ENCODE measurements at regions not wholly inside any gene's neighbourhood (a gene's known extent, or its start where the extent isn't known, plus 50 kb on each side); places are given as distances from the start of the nearest gene placed in this dataset.

GRCh38 chr6:54440549-54440948 lies 132.3 kb downstream of the TINAG start:
- no peak for DNase-seq (ENCODE audit: low read depth in 4 of 4, low spot score in 3 of 4)

GRCh38 chr6:54441020-54441419 lies 132.8 kb downstream of the TINAG start:
- no peak for DNase-seq (ENCODE audit: low read depth in 4 of 4, low spot score in 3 of 4)

- no peak for DNase-seq (ENCODE audit: low read depth in 4 of 4, low spot score in 3 of 4)
Observed at GRCh38 chr6:54441687-54442248, 133.5 kb downstream of the TINAG start.

GRCh38 chr6:54445207-54445606 lies 137.0 kb downstream of the TINAG start:
- no peak for DNase-seq (ENCODE audit: low read depth in 4 of 4, low spot score in 3 of 4)

- DNase-seq (ENCODE audit: low read depth in 4 of 4, low spot score in 3 of 4), result no peak
Observed at GRCh38 chr6:54448617-54449016, 140.4 kb downstream of the TINAG start.

DNA sequence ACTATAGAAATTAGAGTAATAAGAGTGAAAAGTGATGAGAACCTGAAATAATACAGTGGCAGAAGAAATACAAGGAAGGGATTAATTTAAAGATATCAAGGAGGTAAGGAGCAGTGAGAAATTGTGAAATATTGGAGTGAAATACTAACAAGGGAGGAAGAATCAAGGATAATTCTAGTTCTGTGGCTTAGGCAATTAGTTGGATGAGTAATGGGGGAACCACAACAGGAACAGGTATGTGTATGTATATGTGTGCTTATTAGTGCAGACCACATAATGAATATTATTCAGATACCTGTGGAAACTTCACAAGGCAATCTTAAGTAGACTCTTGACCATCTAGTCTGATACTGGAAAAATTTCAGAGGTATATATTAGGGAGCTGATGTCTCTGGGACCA lies 143.3 kb downstream of the TINAG start:
- no peak for DNase-seq (ENCODE audit: low read depth in 4 of 4, low spot score in 3 of 4)

DNA sequence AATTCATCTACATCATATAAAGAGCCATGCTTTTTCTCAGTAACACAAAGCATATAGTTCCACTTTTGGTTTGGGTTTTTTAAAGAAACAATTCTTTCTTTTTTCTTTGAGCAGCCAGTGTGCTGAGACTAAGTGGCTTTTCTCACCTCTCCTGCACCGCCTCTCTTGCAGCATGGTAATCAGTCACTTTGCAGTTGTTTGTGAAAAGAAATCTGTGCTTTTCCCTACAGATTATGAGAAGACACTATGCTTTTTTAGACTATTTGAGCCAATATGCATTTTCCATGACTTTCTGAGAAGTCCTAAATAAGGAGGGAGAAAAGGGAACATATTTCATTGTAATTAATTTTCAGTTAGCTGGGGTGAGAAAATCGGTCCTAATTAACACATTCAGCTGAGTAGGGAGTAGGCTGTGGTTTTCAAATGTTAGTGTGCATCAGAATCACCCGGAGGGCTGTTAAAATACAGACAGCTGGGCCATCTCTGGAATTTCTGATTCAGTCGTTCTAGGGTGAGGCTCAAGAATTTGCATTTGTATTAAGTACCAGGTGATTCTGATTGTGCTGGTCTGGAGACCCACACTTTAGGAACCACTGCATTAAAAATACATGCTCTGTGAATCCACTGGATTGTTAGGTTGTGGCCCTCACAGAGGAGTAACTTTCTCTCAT lies 155.2 kb downstream of the TINAG start:
- no peak for DNase-seq (ENCODE audit: low read depth in 4 of 4, low spot score in 3 of 4)

DNA sequence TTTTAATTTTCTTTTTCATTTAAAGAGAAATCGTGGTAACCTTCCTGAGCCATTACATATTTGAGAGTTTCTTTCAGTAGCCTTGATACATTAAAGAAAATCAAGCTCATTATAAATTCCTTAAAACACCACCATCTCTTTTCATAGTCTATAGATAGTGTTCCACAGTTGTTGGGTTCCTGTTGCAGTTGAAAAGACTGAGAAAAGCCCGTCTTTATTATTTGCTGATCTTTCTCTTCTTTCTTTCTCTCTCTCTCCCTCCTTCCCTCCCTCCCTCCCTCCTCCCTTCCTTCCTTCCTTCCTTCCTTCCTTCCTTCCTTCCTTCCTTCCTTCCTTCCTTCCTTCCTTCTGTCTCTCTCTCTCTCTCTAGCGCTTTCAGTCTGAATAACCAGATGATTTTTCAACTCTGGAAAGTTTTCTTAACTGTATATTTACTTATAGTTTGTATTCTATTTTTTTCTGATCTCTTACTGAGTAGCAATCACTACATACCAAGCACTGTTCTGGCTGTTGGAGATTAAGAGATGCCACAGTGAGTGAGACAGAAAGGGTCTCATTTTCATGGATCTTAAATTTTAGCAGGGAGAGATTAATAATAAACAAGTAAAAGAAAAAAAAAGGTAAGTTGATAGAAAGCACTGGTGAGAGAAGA lies 157.5 kb downstream of the TINAG start:
- no peak for DNase-seq (ENCODE audit: low read depth in 4 of 4, low spot score in 3 of 4)

DNA sequence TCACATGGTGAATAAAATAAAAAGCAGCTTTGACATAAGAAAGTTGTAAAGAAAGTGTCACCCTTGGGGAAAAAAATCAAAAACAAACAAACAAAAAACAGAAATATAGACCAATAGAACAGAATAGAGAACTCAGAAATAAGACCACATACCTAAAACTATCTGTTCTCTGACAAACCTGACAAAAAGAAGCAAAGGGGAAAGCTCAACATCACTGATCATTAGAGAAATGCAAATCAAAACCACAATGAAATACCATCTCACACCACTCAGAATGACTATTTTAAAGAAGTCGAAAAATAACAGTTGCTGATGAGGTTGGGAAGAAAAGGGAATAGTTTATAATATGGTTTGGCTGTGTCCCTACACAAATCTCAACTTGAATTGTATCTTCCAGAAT lies 159.1 kb downstream of the TINAG start:
- DNase-seq (ENCODE audit: low read depth in 4 of 4, low spot score in 3 of 4), result no peak

GRCh38 chr6:54473328-54473727 lies 165.1 kb downstream of the TINAG start:
- DNase-seq (ENCODE audit: low read depth in 4 of 4, low spot score in 3 of 4), result no peak

- DNase-seq (ENCODE audit: low read depth in 4 of 4, low spot score in 3 of 4), result no peak
Observed at GRCh38 chr6:54474898-54475297, 166.7 kb downstream of the TINAG start.

- no peak for DNase-seq (ENCODE audit: low read depth in 4 of 4, low spot score in 3 of 4)
Observed at GRCh38 chr6:54481091-54481490, 172.8 kb downstream of the TINAG start.

GRCh38 chr6:54491431-54491830 lies 183.2 kb downstream of the TINAG start:
- no peak for DNase-seq (ENCODE audit: low read depth in 4 of 4, low spot score in 3 of 4)

DNA sequence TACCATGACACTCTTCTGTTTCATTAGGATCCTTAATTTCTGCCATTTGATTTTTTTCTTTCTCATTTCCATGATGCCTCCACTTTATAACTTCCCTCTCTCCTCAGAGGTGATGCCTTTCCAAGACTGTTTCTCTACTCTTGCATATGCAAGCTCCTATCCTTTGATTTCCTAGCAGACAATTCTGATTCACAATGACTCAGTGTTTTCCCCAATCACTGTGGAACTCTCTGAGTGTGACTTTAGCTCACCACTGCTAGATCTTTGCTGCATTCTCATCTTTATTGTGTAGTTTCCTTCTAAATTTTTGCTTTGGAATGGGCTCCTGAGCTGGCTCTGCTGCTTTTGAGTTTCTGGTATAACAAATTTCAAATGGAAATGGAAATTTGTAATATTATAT lies 184.9 kb downstream of the TINAG start:
- no peak for DNase-seq (ENCODE audit: low read depth in 4 of 4, low spot score in 3 of 4)

GRCh38 chr6:54503144-54503543 lies 194.9 kb downstream of the TINAG start:
- DNase-seq (ENCODE audit: low read depth in 4 of 4, low spot score in 3 of 4), result no peak

- DNase-seq (ENCODE audit: low read depth in 4 of 4, low spot score in 3 of 4), result no peak
Observed at GRCh38 chr6:54515013-54515412, 206.8 kb downstream of the TINAG start.

DNA sequence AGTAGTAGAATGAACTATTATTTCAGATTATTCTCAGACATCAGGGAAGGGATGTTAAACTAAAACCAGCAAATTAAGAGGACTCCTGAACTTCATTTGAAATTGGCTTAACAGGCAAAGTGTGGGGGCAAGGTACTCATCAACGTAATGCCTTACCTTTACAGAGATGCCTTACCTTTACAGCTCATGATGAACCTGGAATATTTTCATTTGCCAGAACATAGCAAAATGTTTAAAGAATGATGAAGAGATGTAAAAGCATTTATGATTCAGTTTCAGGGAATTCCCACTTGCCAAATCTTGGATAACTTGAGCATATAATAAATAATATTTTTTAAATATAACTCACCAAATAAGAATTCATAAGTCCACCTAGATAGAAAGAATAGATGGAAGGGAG lies 207.5 kb downstream of the TINAG start:
- no peak for DNase-seq (ENCODE audit: low read depth in 4 of 4, low spot score in 3 of 4)

- DNase-seq (ENCODE audit: low read depth in 4 of 4, low spot score in 3 of 4), result no peak
Observed at GRCh38 chr6:54516321-54516720, 208.1 kb downstream of the TINAG start.

DNA sequence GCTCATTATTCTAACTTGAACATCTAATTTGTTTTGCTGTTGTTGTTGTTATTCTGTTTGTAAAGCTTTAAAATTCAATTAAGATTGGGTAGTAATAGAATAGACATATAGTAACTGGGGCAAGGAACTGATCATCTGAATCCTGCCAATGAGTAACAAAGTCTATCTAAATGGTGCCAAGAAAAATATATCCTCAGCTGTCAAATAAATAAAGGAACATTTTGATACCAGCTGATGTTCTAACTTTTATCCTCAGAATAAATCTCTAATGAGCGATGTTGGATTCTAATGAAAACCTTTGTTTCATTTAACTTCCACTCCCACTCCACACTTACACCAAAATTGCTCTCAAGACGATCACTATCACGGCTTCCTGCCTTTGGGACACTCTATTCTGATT lies 210.9 kb downstream of the TINAG start:
- DNase-seq (ENCODE audit: low read depth in 4 of 4, low spot score in 3 of 4), result no peak

DNA sequence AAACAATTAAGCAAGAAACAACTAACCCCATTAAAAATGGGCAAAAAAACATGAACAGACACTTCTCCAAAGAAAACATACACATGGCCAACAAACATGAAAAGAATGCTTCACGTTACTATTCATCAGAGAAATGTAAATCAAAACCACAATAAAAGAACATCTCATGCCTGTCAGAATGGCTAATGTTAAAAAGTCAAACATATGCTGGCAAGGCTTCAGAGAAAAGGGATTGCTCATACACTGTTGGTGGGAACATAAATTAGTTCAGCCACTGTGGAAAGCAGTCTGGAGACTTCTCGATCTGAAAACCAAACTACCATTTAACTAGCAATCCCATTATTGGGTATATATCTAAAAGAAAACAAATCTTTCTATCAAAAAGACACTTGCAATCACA lies 217.5 kb downstream of the TINAG start:
- no peak for DNase-seq (ENCODE audit: low read depth in 4 of 4, low spot score in 3 of 4)

- DNase-seq (ENCODE audit: low read depth in 4 of 4, low spot score in 3 of 4), result no peak
Observed at GRCh38 chr6:54533567-54533966, 225.3 kb downstream of the TINAG start.

DNA sequence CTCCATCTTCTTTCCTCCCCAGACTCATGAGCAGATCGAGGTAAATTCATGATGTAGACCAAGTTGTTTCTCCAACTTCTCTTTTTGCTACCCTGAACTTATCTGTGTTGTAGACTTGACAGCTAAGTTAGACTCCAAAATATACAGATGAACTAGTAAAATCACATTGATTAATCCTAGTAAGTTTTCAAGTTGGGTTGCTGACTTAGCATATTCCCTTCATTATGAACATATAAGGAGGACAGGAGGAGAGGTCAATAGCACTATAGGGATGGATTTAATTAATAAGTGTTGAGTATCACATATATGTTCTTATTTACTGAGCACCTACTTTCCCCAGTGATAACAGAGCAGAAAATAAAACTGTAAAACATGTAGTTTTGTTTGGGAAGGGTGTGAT lies 227.3 kb downstream of the TINAG start:
- DNase-seq (ENCODE audit: low read depth in 4 of 4, low spot score in 3 of 4), result no peak
